PC-3 (cell line): ENCODE measurements at regions not wholly inside any gene's neighbourhood (a gene's known extent, or its start where the extent isn't known, plus 50 kb on each side); places are given as distances from the start of the nearest gene placed in this dataset.

Source experiments
- ATAC-seq: fragments of 200-7000 bp; cut with Tn5 transposase; 2 replicates; pipeline ENCODE4 v1.9.1; 2020; ENCODE audit warnings: mild to moderate bottlenecking, moderate library complexity
- BruUV-seq: library from RNA; stranded (reverse); fragments of 400-500 nt; replicated peaks from 2 replicates; lab custom pipeline; 2021; lab: Mats Ljungman, UMichigan
- CTCF ChIA-PET: fragments of 300-600 bp; sonication (Branson Sonifier 250); formaldehyde crosslinking; loops from one replicate; lab custom pipeline; 2022; ENCODE audit warnings: antibody characterized with exemption; lab: Charles Lee
- POLR2A ChIA-PET: fragments of 300-600 bp; sonication (Branson Sonifier 250); formaldehyde crosslinking; loops from one replicate; lab custom pipeline; 2022; ENCODE audit warnings: antibody characterized with exemption; ENCODE audit not compliant: unreplicated experiment; lab: Charles Lee
- DNase-seq: peaks from one replicate; pipeline ENCODE4 v3.0.0-alpha.2; 2015
- H2AFZ ChIP-seq: fragments of 300-600 bp; sonication (generic); 2 replicates; pipeline ENCODE4 v1.6.0; 2016; ENCODE audit warnings: antibody characterized with exemption, low read length
- H3F3A ChIP-seq: fragments of 300-600 bp; sonication (generic); one replicate; pipeline ENCODE4 v1.6.0; 2017; ENCODE audit warnings: antibody characterized with exemption, low read length, control low read depth, mild to moderate bottlenecking; ENCODE audit not compliant: unreplicated experiment
- H3K27ac ChIP-seq: fragments of 300-600 bp; sonication (generic); 2 replicates; pipeline ENCODE4 v1.5.1; 2016; ENCODE audit warnings: mild to moderate bottlenecking, low read length
- H3K27me3 ChIP-seq: fragments of 300-600 bp; sonication (generic); 2 replicates; pipeline ENCODE4 v1.6.1; 2016; ENCODE audit warnings: low read length, mixed read lengths
- H3K36me3 ChIP-seq: fragments of 300-600 bp; sonication (generic); 2 replicates; pipeline ENCODE4 v1.6.1; 2016; ENCODE audit warnings: low read depth, mixed run types, low read length, mixed read lengths
- H3K4me1 ChIP-seq: fragments of 300-600 bp; sonication (generic); 2 replicates; pipeline ENCODE4 v1.5.1; 2016; ENCODE audit warnings: low read length; ENCODE audit not compliant: insufficient read depth
- H3K4me2 ChIP-seq: fragments of 300-600 bp; sonication (generic); 2 replicates; pipeline ENCODE4 v1.6.0; 2016; ENCODE audit warnings: low read length
- H3K4me3 ChIP-seq: fragments of 300-600 bp; sonication (generic); 2 replicates; pipeline ENCODE4 v1.5.1; 2016; ENCODE audit warnings: mild to moderate bottlenecking, low read length, mixed read lengths
- H3K79me2 ChIP-seq: fragments of 300-600 bp; sonication (generic); 2 replicates; pipeline ENCODE4 v1.6.1; 2017; ENCODE audit warnings: low read length, mixed read lengths
- H3K9ac ChIP-seq: fragments of 300-600 bp; sonication (generic); 2 replicates; pipeline ENCODE4 v1.6.0; 2016; ENCODE audit warnings: mild to moderate bottlenecking, low read length
- H3K9me2 ChIP-seq: fragments of 300-600 bp; sonication (generic); replicated peaks from 2 replicates; pipeline ENCODE4 v1.6.1; 2016; ENCODE audit warnings: mixed run types, low read length, mixed read lengths
- H3K9me3 ChIP-seq: fragments of 300-600 bp; sonication (generic); 2 replicates; pipeline ENCODE4 v1.6.1; 2016; ENCODE audit warnings: low read length, mixed read lengths
- H4K20me1 ChIP-seq: fragments of 300-600 bp; sonication (generic); 2 replicates; pipeline ENCODE4 v1.6.1; 2016; ENCODE audit warnings: low read length, mixed read lengths
- CTCF ChIP-seq: fragments of 300-600 bp; sonication (generic); conservative IDR thresholded peaks from 2 replicates; pipeline ENCODE4 v1.5.1; 2017; ENCODE audit warnings: antibody characterized with exemption, low read depth, mild to moderate bottlenecking, low read length
- EZH2 ChIP-seq: fragments of 300-600 bp; sonication (generic); IDR thresholded peaks from one replicate; pipeline ENCODE4 v1.6.1; 2017; ENCODE audit warnings: antibody characterized with exemption, mild to moderate bottlenecking, low read length; ENCODE audit not compliant: unreplicated experiment
- EZH2phosphoT487 ChIP-seq: fragments of 300-600 bp; sonication (generic); IDR thresholded peaks from 2 replicates; pipeline ENCODE4 v1.6.1; 2018; ENCODE audit warnings: mild to moderate bottlenecking, antibody characterized with exemption, low read length, borderline replicate concordance
- intact Hi-C: fragments of 100-400 bp; cut with micrococcal nuclease; formaldehyde crosslinking; loops from 2 replicates; pipeline ENCODE4 v1.9.0; 2023

GRCh38 chr18:75809926-75810255 is 382.4 kb upstream of the SMIM21 start:
- H3K9ac ChIP-seq = no peak overlapping the region
- CTCF ChIA-PET = no interaction called here
- no peak for DNase-seq

GRCh38 chr18:75809151-75809925 is 381.8 kb upstream of the SMIM21 start:
- Histone ChIP-seq H3K79me2 (no peaks in the 10 kb centered on the region), H3K27ac (no peak overlapping the region), H4K20me1 (no peaks in the 10 kb centered on the region), H3K4me3 (no peak overlapping the region), H2AFZ (no peak overlapping the region), H3K27me3 (peaks cover 59% of the 10 kb centered on the region), H3K4me2 (no peak overlapping the region), H3F3A (no peaks in the 10 kb centered on the region), H3K4me1 (no peaks in the 10 kb centered on the region), H3K9me3 (no peaks in the 10 kb centered on the region), H3K9ac (no peak overlapping the region), H3K9me2 (no peaks in the 10 kb centered on the region), H3K36me3 (no peaks in the 10 kb centered on the region)
- POLR2A ChIA-PET = no interaction called here
- intact Hi-C loops = no loop called here
- TF ChIP-seq EZH2 (no peak), EZH2phosphoT487 (no peak), CTCF (no peak)
- BruUV-seq = no TSS peak
- ATAC-seq (no peak), DNase-seq (no peak)
- CTCF ChIA-PET = no interaction called here

More at GRCh38 chr18:75809926-75810255, 382.4 kb upstream of the SMIM21 start:
- no peaks in the 10 kb centered on the region for H3K4me1 ChIP-seq
- intact Hi-C loops = no loop called here
- no peak overlapping the region for H2AFZ ChIP-seq
- no peak overlapping the region for H3K4me3 ChIP-seq
- no peak overlapping the region for H3K4me2 ChIP-seq
- H3K79me2 ChIP-seq = no peaks in the 10 kb centered on the region
- H3K27me3 ChIP-seq = peaks cover 59% of the 10 kb centered on the region
- no peaks in the 10 kb centered on the region for H3K36me3 ChIP-seq
- no peaks in the 10 kb centered on the region for H3K9me2 ChIP-seq
- no peaks in the 10 kb centered on the region for H3K9me3 ChIP-seq
- H3K27ac ChIP-seq = no peak overlapping the region
- BruUV-seq = no TSS peak
- no peaks in the 10 kb centered on the region for H3F3A ChIP-seq
- ATAC-seq = no peak
- TF ChIP-seq CTCF (no peak), EZH2 (no peak)
- POLR2A ChIA-PET = no interaction called here
- H4K20me1 ChIP-seq = no peaks in the 10 kb centered on the region

GRCh38 chr18:75805265-75805664 is 377.8 kb upstream of the SMIM21 start:
- Histone ChIP-seq H3K9me2 (no peaks in the 10 kb centered on the region), H3K36me3 (no peaks in the 10 kb centered on the region), H3K4me2 (no peak overlapping the region), H3K79me2 (no peaks in the 10 kb centered on the region), H3K4me1 (no peaks in the 10 kb centered on the region), H3K9me3 (no peaks in the 10 kb centered on the region), H3K27ac (no peak overlapping the region), H3K27me3 (peaks cover 58% of the 10 kb centered on the region), H3F3A (no peaks in the 10 kb centered on the region), H3K9ac (no peak overlapping the region), H2AFZ (no peak overlapping the region), H4K20me1 (no peaks in the 10 kb centered on the region), H3K4me3 (no peak overlapping the region)
- no peak for DNase-seq
- CTCF ChIA-PET = no interaction called here
- no peak for TF ChIP-seq CTCF
- no peak for TF ChIP-seq EZH2phosphoT487
- TF ChIP-seq EZH2 = no peak
- intact Hi-C loops = no loop called here
- POLR2A ChIA-PET = no interaction called here
- no peak for ATAC-seq
- BruUV-seq = no TSS peak
